NT2/D1 (cell line): ENCODE measurements at regions not wholly inside any gene's neighbourhood (a gene's known extent, or its start where the extent isn't known, plus 50 kb on each side); places are given as distances from the start of the nearest gene placed in this dataset.

Experiments used
- SUZ12 ChIP-seq: IDR thresholded peaks from 2 replicates; pipeline ENCODE4 v1.6.1; 2011; ENCODE audit not compliant: insufficient read length, insufficient read depth; ENCODE audit errors: extremely low read depth
- YY1 ChIP-seq: IDR thresholded peaks from 2 replicates; pipeline ENCODE4 v1.6.1; 2011; ENCODE audit not compliant: insufficient read length, insufficient read depth
- ZNF274 ChIP-seq: IDR thresholded peaks from 2 replicates; pipeline ENCODE4 v1.6.1; 2011; ENCODE audit warnings: mild to moderate bottlenecking, low read depth, low read length

GRCh38 chr7:96501318-96501717 lies 179.4 kb upstream of the SLC25A13 start:
- TF ChIP-seq YY1 (no peak), ZNF274 (no peak), SUZ12 (no peak)
